Thyroid gland (tissue), 4 donors: ENCODE measurements at regions not wholly inside any gene's neighbourhood (a gene's known extent, or its start where the extent isn't known, plus 50 kb on each side); places are given as distances from the start of the nearest gene placed in this dataset.

ENCODE experiments used
- DNase-seq, 2 donors: peaks; one replicate each; pipeline ENCODE4 v3.0.0-alpha.2; 2019
- H3K27ac ChIP-seq, 3 donors: fragments of 200-600 bp; sonication (generic); 1 replicate in 2 of 3; 2 replicates in 1 of 3; pipeline ENCODE4 v1.5.1; 2016 to 2019; ENCODE audit warnings: mild to moderate bottlenecking in 1 of 3, moderate library complexity in 1 of 3
- H3K27me3 ChIP-seq: fragments of 200-600 bp; sonication (generic); one replicate; pipeline ENCODE4 v1.5.1; 2019
- H3K36me3 ChIP-seq, 2 donors: fragments of 200-600 bp; sonication (generic); one replicate each; pipeline ENCODE4 v1.5.1; 2016 to 2019
- H3K4me1 ChIP-seq, 2 donors: fragments of 200-600 bp; sonication (generic); one replicate each; pipeline ENCODE4 v1.5.1; 2017 to 2019
- H3K4me3 ChIP-seq, 3 donors: fragments of 200-600 bp; sonication (generic); replicated peaks in 1 of 3; 1 replicate in 2 of 3; 2 replicates in 1 of 3; pipeline ENCODE4 v1.5.1; 2016; ENCODE audit warnings: mild to moderate bottlenecking in 1 of 3
- H3K9me3 ChIP-seq: fragments of 200-600 bp; sonication (generic); one replicate; pipeline ENCODE4 v1.5.1; 2017
- POLR2A ChIP-seq, 2 donors: fragments of 450-650 bp; IDR thresholded peaks; one replicate each; pipeline ENCODE4 v1.6.1; 2017; ENCODE audit warnings: antibody characterized with exemption in 2 of 2, mild to moderate bottlenecking in 2 of 2, moderate library complexity in 1 of 2
- WGBS, 2 donors: methylation state at CpG; one replicate each; pipeline ENCODE4 v1.1.5; 2017; 5-methylcytosine and 5-hydroxymethylcytosine counted together
- intact Hi-C: fragments of 100-400 bp; cut with DNase I; formaldehyde crosslinking; loops from one replicate; pipeline ENCODE4 v1.15.1; 2023
- TF ChIP-seq, protein P1 (sequence below), 6 experiments: fragments of 200-600 bp in 3 of 6; fragments of 450-650 bp in 3 of 6; sonication (generic) in 3 of 6; IDR thresholded peaks; one replicate each; pipeline ENCODE4 v1.5.1; 2016 to 2019; ENCODE audit warnings: antibody characterized with exemption in 6 of 6, mild to moderate bottlenecking in 2 of 6, inconsistent platforms in 1 of 6, moderate library complexity in 1 of 6

DNA sequence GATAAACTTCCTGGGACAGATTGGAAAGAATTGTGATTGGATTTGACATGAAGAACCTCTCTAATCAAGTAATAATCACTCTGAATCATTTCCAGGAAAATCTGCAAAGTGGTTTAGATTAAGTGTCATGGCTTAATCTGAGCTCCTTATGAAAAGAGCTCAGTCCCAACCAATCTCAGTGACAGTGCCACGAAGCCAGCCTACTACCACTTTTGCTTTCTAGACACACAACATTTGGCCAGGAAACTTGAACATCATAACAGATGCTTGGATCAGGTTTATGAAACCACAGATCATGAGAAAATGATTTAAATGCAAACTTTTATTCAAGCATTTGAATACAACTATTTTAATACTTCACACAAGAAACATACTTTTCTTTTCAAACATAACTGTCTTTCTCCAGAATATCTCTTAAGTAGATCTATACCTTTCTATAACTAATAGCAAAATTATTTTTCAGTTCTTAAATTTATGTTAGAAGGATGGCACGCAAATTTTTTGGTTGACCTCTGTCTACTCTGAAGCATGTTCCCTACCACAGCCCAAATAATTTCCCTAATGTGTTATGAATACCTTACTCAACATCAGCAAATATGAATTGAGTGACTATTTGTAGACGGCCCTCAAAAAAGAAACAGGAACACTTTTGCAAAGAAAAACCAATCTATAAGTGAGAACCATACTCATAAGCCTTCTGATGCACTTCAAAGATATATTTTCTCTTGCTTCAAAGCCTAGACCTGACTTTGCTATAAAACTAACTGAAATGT, 495.0 kb upstream of the ZNF385D start:
- no peak for DNase-seq
- intact Hi-C loops, result no loop called here
- H3K27ac ChIP-seq, result no peak overlapping the region
- H3K4me1 ChIP-seq, result no peaks in the 10 kb centered on the region
- H3K36me3 ChIP-seq, result no peaks in the 10 kb centered on the region
- TF ChIP-seq, protein P1, sequence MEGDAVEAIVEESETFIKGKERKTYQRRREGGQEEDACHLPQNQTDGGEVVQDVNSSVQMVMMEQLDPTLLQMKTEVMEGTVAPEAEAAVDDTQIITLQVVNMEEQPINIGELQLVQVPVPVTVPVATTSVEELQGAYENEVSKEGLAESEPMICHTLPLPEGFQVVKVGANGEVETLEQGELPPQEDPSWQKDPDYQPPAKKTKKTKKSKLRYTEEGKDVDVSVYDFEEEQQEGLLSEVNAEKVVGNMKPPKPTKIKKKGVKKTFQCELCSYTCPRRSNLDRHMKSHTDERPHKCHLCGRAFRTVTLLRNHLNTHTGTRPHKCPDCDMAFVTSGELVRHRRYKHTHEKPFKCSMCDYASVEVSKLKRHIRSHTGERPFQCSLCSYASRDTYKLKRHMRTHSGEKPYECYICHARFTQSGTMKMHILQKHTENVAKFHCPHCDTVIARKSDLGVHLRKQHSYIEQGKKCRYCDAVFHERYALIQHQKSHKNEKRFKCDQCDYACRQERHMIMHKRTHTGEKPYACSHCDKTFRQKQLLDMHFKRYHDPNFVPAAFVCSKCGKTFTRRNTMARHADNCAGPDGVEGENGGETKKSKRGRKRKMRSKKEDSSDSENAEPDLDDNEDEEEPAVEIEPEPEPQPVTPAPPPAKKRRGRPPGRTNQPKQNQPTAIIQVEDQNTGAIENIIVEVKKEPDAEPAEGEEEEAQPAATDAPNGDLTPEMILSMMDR (IDR thresholded peaks at IDR 0.05), result no peak
- no peak overlapping the region for H3K4me3 ChIP-seq
- H3K27me3 ChIP-seq, result no peaks in the 10 kb centered on the region
- H3K9me3 ChIP-seq, result no peaks in the 10 kb centered on the region
- WGBS, 2 donors, result 78 to 89% methylated on average over 3 of the region's 3 CpGs

DNA sequence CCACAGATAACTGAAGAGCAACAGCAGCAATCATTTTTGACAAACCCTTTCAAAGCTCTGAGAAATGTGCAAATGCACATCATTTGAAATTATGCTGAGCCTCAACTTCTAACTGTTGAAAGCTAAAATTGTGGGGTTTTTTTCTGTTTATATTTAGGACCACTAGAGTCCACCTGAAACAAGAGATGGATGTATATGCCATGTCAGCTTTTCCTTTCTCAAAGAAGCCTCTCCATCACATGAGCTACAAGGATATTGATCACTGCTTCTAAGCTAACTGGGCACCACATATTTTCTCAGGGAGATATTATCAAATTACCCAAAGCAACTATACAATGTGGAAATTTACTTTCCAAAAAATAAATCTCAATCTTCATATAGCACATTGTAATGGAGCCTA, 498.6 kb upstream of the ZNF385D start:
- intact Hi-C loops, result no loop called here
- Histone ChIP-seq H3K4me3 (no peak overlapping the region), H3K27ac (no peak overlapping the region), H3K36me3 (no peaks in the 10 kb centered on the region), H3K4me1 (no peaks in the 10 kb centered on the region), H3K9me3 (no peaks in the 10 kb centered on the region), H3K27me3 (no peaks in the 10 kb centered on the region)
- DNase-seq, result no peak
- TF ChIP-seq, protein P1 (IDR thresholded peaks at IDR 0.05), result no peak
- no peak for TF ChIP-seq POLR2A (IDR thresholded peaks at IDR 0.05)

DNA sequence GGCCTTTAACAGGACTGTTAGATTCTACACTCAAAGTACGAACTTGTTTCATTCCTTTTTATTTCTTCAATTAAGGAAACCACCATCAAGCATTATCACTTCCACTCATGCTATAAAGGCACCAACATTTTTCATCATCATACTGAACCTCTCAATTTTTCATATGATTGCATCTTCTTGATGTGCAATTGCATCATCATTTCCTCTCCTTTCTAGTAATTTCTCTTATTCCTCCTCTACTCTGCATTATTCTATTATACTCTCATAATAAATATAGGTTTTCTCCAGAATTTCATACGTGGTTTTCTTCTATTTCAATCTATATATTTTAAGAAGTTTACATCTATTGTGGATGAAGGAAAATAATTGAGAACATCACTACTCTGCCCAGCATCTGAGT, 506.2 kb upstream of the ZNF385D start:
- Histone ChIP-seq H3K27me3 (no peaks in the 10 kb centered on the region), H3K9me3 (no peaks in the 10 kb centered on the region), H3K4me3 (no peak overlapping the region), H3K36me3 (no peaks in the 10 kb centered on the region), H3K27ac (no peak overlapping the region), H3K4me1 (no peaks in the 10 kb centered on the region)
- DNase-seq, result no peak
- 59 to 66% methylated on average over 2 of the region's 2 CpGs for WGBS, 2 donors
- intact Hi-C loops, result no loop called here
- TF ChIP-seq POLR2A (IDR thresholded peaks at IDR 0.05), result no peak
- TF ChIP-seq, protein P1 (IDR thresholded peaks at IDR 0.05), result no peak

DNA sequence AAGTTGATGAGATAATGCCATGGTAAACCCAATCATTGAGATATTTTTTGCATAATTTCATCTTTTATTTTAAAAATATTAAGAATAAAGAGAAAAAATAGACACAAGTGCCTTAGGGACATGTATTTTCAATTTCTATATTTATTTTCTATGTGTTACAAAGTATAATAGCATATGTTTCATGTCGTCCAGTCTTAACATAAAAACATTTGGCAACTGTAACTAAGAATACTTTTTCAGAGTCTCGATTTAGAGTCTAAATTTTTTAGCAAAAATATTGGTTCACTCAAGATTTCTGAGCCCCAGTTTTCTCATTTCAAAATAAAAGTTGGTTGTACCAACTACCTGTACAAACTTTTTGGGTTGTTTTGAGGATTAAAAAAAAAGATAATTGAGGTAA, 511.4 kb upstream of the ZNF385D start:
- no peak overlapping the region for H3K27ac ChIP-seq
- no peak for TF ChIP-seq POLR2A (IDR thresholded peaks at IDR 0.05)
- DNase-seq, result no peak
- no peaks in the 10 kb centered on the region for H3K27me3 ChIP-seq
- H3K9me3 ChIP-seq, result no peaks in the 10 kb centered on the region
- intact Hi-C loops, result no loop called here
- no peak overlapping the region for H3K4me3 ChIP-seq
- 65% methylated on average over 2 of the region's 2 CpGs for WGBS, 2 donors
- H3K4me1 ChIP-seq, result no peaks in the 10 kb centered on the region
- H3K36me3 ChIP-seq, result no peaks in the 10 kb centered on the region

DNA sequence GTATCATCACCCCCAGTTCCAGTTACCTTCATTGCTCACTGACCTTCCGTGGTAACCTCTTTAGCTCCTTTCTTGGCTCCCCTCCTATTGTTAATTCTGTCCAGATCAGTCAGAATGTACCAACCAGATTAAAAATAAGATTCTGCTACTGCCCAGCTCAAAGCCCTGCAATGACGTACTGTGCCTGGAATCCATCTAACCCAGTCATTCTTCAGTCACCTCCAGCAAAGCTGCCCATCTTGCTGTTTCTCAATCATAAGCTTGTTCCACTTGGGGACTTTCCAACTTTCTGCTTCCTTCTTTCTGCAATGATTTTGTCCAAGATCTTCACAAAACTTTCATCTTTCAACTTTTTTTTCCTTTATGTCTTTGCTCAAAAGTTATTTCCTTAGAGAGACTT, 512.0 kb upstream of the ZNF385D start:
- no peaks in the 10 kb centered on the region for H3K9me3 ChIP-seq
- no peak for TF ChIP-seq POLR2A (IDR thresholded peaks at IDR 0.05)
- TF ChIP-seq, protein P1 (IDR thresholded peaks at IDR 0.05), result no peak
- WGBS, 2 donors, result 85 to 90% methylated on average over 2 of the region's 2 CpGs
- H3K27ac ChIP-seq, result no peak overlapping the region
- no peak for DNase-seq
- H3K4me1 ChIP-seq, result no peaks in the 10 kb centered on the region
- H3K4me3 ChIP-seq, result no peak overlapping the region
- intact Hi-C loops, result no loop called here
- H3K27me3 ChIP-seq, result no peaks in the 10 kb centered on the region
- no peaks in the 10 kb centered on the region for H3K36me3 ChIP-seq
